SK-N-MC (cell line): ENCODE measurements at regions not wholly inside any gene's neighbourhood (a gene's known extent, or its start where the extent isn't known, plus 50 kb on each side); places are given as distances from the start of the nearest gene placed in this dataset.

Source experiments
- EZH2 ChIP-seq: fragments of 200-600 bp; sonication (generic); IDR thresholded peaks from one replicate; pipeline ENCODE4 v1.6.1; 2017; ENCODE audit warnings: antibody characterized with exemption
- FOXP2 ChIP-seq: optimal IDR thresholded peaks from 2 replicates; pipeline ENCODE3; 2011; ENCODE audit warnings: mild to moderate bottlenecking, moderate library complexity; ENCODE audit not compliant: insufficient read depth; ENCODE audit errors: extremely low read length, control extremely low read depth
- POLR2AphosphoS5 ChIP-seq: IDR thresholded peaks from 2 replicates; pipeline ENCODE4 v1.6.1; 2012; ENCODE audit warnings: mild to moderate bottlenecking, low read depth, low read length, borderline replicate concordance

DNA sequence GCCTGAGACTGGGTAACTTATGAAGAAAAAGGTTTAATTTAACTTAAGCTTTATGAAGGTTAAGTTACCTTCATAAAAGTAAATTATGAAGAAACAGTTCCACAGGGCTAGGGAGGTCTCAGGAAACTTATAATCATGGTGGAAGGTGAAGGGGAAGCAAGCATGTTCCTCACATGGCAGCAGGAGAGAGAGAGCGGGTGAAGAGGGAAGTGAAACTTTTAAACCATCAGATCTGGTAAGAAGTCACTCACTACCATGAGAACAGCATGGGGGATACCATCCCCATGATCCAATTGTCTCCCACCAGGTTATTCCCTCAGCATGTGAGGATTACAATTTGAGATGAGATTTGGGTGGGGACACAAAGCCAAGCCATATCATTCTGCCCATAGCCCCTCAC lies 944.7 kb upstream of the NDST4 start:
- no peak for TF ChIP-seq POLR2AphosphoS5
- TF ChIP-seq FOXP2 = no peak
- TF ChIP-seq EZH2 = no peak
